Ecto neural progenitor cell (in vitro differentiated cells): ENCODE measurements at regions not wholly inside any gene's neighbourhood (a gene's known extent, or its start where the extent isn't known, plus 50 kb on each side); places are given as distances from the start of the nearest gene placed in this dataset.

Source experiments
- DNase-seq: peaks from one replicate; pipeline ENCODE4 v3.0.0-alpha.2; 2018; ENCODE audit warnings: low spot score

DNA sequence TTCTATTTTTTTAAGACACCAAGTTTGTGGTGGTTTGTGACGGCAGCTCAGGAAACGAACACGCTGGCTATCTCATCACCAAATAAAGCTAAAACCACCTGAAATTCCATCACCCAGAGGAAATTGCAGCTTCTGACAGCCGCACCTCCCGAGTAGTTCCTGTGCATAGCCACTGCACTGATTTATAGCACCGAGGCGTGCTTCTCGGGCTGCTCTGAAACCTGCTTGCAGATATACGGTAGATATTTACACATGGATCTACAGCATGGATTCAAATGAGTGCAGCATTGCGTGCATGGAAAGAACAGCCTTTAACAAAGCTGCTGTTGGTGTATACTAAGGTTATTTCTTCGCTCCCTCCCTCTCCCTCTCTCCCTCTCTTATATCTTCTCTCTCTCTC is 153.8 kb downstream of the PHF2 start:
- DNase-seq = no peak
